Choroid plexus epithelial cell (primary cell): ENCODE measurements at regions not wholly inside any gene's neighbourhood (a gene's known extent, or its start where the extent isn't known, plus 50 kb on each side); places are given as distances from the start of the nearest gene placed in this dataset.

Source experiments
- DNase-seq: peaks from one replicate; pipeline ENCODE4 v3.0.0-alpha.2; 2010; ENCODE audit warnings: low read depth
- H3K4me3 ChIP-seq: 2 replicates; pipeline ENCODE4 v1.5.1; 2011; ENCODE audit warnings: low read depth, mild to moderate bottlenecking, control low read depth, low read length, moderate library complexity
- CTCF ChIP-seq: conservative IDR thresholded peaks from 2 replicates; pipeline ENCODE4 v1.5.1; 2011; ENCODE audit warnings: low read depth, mild to moderate bottlenecking, control low read depth, inconsistent platforms, low read length, moderate library complexity

GRCh38 chr5:2262620-2263019 is 379.9 kb upstream of the IRX4 start:
- no peak overlapping the region for H3K4me3 ChIP-seq
- TF ChIP-seq CTCF: no peak
- DNase-seq: no peak

- TF ChIP-seq CTCF: no peak
- DNase-seq: no peak
- H3K4me3 ChIP-seq: no peak overlapping the region
Measured at GRCh38 chr5:2261004-2261703, 378.4 kb upstream of the IRX4 start.

GRCh38 chr5:2260211-2261003 is 377.7 kb upstream of the IRX4 start:
- no peak for TF ChIP-seq CTCF
- no peak overlapping the region for H3K4me3 ChIP-seq
- DNase-seq: no peak

GRCh38 chr5:2259494-2260107 is 376.9 kb upstream of the IRX4 start:
- no peak for DNase-seq
- H3K4me3 ChIP-seq: no peak overlapping the region
- no peak for TF ChIP-seq CTCF

GRCh38 chr5:2258861-2259260 is 376.1 kb upstream of the IRX4 start:
- H3K4me3 ChIP-seq: no peak overlapping the region
- no peak for DNase-seq
- TF ChIP-seq CTCF: no peak

- TF ChIP-seq CTCF: no peak
- DNase-seq: no peak
- no peak overlapping the region for H3K4me3 ChIP-seq
Measured at GRCh38 chr5:2257326-2258244, 374.9 kb upstream of the IRX4 start.
